ENCODE measurements at regions not wholly inside any gene's neighbourhood (a gene's known extent, or its start where the extent isn't known, plus 50 kb on each side); places are given as distances from the start of the nearest gene placed in this dataset.

DNA sequence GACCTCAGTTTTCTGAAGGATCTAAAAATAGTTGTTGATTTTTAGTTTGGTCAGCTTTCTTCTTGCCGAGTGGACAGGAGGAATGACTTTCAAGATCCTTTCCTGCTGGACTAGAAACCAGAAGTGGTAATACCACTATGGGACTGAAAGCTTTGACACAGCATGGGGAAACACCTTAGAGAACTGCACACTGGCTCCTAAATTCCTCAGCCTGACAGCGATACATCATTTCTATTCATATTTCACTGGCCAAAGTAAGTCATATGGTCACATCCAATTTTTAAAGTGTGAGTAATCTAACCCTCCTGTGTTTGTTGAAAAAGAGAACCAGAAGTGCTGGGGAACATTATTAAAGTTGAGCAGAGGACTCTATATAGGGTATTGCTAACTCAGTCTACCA, 244.7 kb upstream of the MMADHC start:
- dilution Hi-C loops (cut with MboI; ENCODE audit: extremely low pct_ligation_motif_present, low sequenced_read_pairs): no loop called here
- no peak for FAIRE-seq
- TF ChIP-seq, protein P1, sequence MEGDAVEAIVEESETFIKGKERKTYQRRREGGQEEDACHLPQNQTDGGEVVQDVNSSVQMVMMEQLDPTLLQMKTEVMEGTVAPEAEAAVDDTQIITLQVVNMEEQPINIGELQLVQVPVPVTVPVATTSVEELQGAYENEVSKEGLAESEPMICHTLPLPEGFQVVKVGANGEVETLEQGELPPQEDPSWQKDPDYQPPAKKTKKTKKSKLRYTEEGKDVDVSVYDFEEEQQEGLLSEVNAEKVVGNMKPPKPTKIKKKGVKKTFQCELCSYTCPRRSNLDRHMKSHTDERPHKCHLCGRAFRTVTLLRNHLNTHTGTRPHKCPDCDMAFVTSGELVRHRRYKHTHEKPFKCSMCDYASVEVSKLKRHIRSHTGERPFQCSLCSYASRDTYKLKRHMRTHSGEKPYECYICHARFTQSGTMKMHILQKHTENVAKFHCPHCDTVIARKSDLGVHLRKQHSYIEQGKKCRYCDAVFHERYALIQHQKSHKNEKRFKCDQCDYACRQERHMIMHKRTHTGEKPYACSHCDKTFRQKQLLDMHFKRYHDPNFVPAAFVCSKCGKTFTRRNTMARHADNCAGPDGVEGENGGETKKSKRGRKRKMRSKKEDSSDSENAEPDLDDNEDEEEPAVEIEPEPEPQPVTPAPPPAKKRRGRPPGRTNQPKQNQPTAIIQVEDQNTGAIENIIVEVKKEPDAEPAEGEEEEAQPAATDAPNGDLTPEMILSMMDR (optimal IDR thresholded peaks at IDR 0.05 in 1 of 3, IDR thresholded peaks at IDR 0.05 in 1 of 3, conservative IDR thresholded peaks at IDR 0.05 in 1 of 3; ENCODE audit: extremely low read depth in 1 of 3, insufficient read depth in 2 of 3, low read length in 3 of 3): no peak
- no peak for TF ChIP-seq EZH2 (IDR thresholded peaks at IDR 0.05; ENCODE audit: low read length)

DNA sequence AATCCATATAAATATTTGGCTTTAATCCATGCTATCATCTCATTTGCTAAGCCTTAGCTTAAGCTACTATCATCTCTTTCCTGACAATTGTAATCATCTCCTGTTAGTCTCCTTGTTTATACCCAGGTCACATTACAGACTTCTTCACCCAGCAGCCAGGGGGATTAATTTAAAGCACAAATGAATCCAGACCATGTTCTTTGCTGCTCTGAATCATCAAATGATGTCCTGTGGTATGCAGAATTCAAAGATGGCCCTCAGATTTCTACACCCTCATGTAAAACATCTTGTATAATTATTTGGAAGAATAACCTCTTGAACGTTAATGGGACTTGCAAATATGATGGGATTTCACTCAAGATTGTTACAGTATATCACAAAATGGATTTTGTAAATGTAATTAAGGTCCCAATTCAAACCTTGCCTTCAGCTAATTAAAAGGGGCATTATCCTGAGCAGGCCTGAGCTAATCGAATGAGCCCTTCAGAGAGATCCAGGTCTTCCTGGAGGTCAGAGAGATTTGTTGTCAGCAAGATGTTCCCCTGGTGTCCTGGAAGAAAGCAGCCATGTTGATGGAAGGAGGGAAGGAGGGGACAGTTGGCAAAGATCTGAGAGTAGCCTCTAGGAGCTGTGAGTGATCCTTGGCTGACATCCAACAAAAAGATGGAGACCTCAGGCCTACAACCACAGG, 241.1 kb upstream of the MMADHC start:
- FAIRE-seq: no peak
- no peak overlapping the region for H3K27ac ChIP-seq (ENCODE audit: control insufficient read depth, insufficient read depth, low read length)

More for the DNA sequence above, 244.7 kb upstream of the MMADHC start:
- Histone ChIP-seq H3K4me2 (ENCODE audit: control insufficient read depth, extremely low read depth, insufficient read depth, low read depth, low read length) (no peak overlapping the region), H3K4me3 (ENCODE audit: control insufficient read depth in 2 of 3, extremely low read depth in 1 of 3, insufficient read depth in 2 of 3, low read depth in 1 of 3, low read length in 3 of 3) (no peak overlapping the region), H3K4me1 (ENCODE audit: control insufficient read depth, extremely low read depth, insufficient read depth, low read length) (no peaks in the 10 kb centered on the region), H3K27me3 (ENCODE audit: control insufficient read depth, extremely low read depth, insufficient read depth, low read length) (no peaks in the 10 kb centered on the region), H3K9me1 (ENCODE audit: control insufficient read depth, extremely low read depth, insufficient read depth, low read length) (no peaks in the 10 kb centered on the region), H4K20me1 (ENCODE audit: control insufficient read depth, extremely low read depth, insufficient read depth, low read length) (no peaks in the 10 kb centered on the region), H2AFZ (ENCODE audit: control insufficient read depth, low read length) (no peak overlapping the region), H3K9me3 (ENCODE audit: control insufficient read depth, low read depth, low read length) (no peaks in the 10 kb centered on the region), H3K79me2 (ENCODE audit: control insufficient read depth, insufficient read depth, low read length) (no peaks in the 10 kb centered on the region), H3K9ac (ENCODE audit: control insufficient read depth, extremely low read depth, insufficient read depth, low read length) (no peak overlapping the region), H3K27ac (ENCODE audit: control insufficient read depth, insufficient read depth, low read length) (no peak overlapping the region), H3K36me3 (ENCODE audit: control insufficient read depth in 2 of 2, extremely low read depth in 1 of 2, insufficient read depth in 2 of 2, low read length in 2 of 2) (no peaks in the 10 kb centered on the region)
- no peak for DNase-seq (ENCODE audit: low read depth, low spot score)

More for the DNA sequence above, 241.1 kb upstream of the MMADHC start:
- Histone ChIP-seq H3K4me2 (ENCODE audit: control insufficient read depth, extremely low read depth, insufficient read depth, low read depth, low read length) (no peak overlapping the region), H3K9me3 (ENCODE audit: control insufficient read depth, low read depth, low read length) (no peaks in the 10 kb centered on the region), H3K9me1 (ENCODE audit: control insufficient read depth, extremely low read depth, insufficient read depth, low read length) (no peaks in the 10 kb centered on the region), H3K79me2 (ENCODE audit: control insufficient read depth, insufficient read depth, low read length) (no peaks in the 10 kb centered on the region), H2AFZ (ENCODE audit: control insufficient read depth, low read length) (no peak overlapping the region), H3K4me1 (ENCODE audit: control insufficient read depth, extremely low read depth, insufficient read depth, low read length) (peaks cover 3% of the 10 kb centered on the region), H4K20me1 (ENCODE audit: control insufficient read depth, extremely low read depth, insufficient read depth, low read length) (no peaks in the 10 kb centered on the region), H3K36me3 (ENCODE audit: control insufficient read depth in 2 of 2, extremely low read depth in 1 of 2, insufficient read depth in 2 of 2, low read length in 2 of 2) (no peaks in the 10 kb centered on the region), H3K27me3 (ENCODE audit: control insufficient read depth, extremely low read depth, insufficient read depth, low read length) (no peaks in the 10 kb centered on the region), H3K9ac (ENCODE audit: control insufficient read depth, extremely low read depth, insufficient read depth, low read length) (no peak overlapping the region), H3K4me3 (ENCODE audit: control insufficient read depth in 2 of 3, extremely low read depth in 1 of 3, insufficient read depth in 2 of 3, low read depth in 1 of 3, low read length in 3 of 3) (no peak overlapping the region)
- no peak for TF ChIP-seq EZH2 (IDR thresholded peaks at IDR 0.05; ENCODE audit: low read length)
- TF ChIP-seq, protein P1 (optimal IDR thresholded peaks at IDR 0.05 in 1 of 3, IDR thresholded peaks at IDR 0.05 in 1 of 3, conservative IDR thresholded peaks at IDR 0.05 in 1 of 3; ENCODE audit: extremely low read depth in 1 of 3, insufficient read depth in 2 of 3, low read length in 3 of 3): no peak
- DNase-seq (ENCODE audit: low read depth, low spot score): no peak
- dilution Hi-C loops (cut with MboI; ENCODE audit: extremely low pct_ligation_motif_present, low sequenced_read_pairs): no loop called here

Measured in keratinocyte (primary cell).